ENCODE measurements at regions not wholly inside any gene's neighbourhood (a gene's known extent, or its start where the extent isn't known, plus 50 kb on each side); places are given as distances from the start of the nearest gene placed in this dataset.

- Histone ChIP-seq H4K20me1 (ENCODE audit: control insufficient read depth, insufficient read depth, insufficient read length) (no peaks in the 10 kb centered on the region), H3K4ac (ENCODE audit: low read depth, low read length) (no peak overlapping the region), H3K23ac (ENCODE audit: insufficient read length, low read depth, low read length) (no peak overlapping the region), H2BK12ac (ENCODE audit: insufficient read length, low read depth, low read length) (no peak overlapping the region), H3K27ac (ENCODE audit: insufficient read length, low read depth, low read length) (no peak overlapping the region), H3K9me3 (ENCODE audit: control insufficient read depth, low read depth, low read length) (no peaks in the 10 kb centered on the region), H3K14ac (ENCODE audit: insufficient read depth, low read length) (no peak overlapping the region), H2BK5ac (ENCODE audit: insufficient read length, low read length) (no peak overlapping the region), H3K79me2 (ENCODE audit: insufficient read depth, low read length) (no peaks in the 10 kb centered on the region), H3T11ph (ENCODE audit: low read length) (no peak overlapping the region), H4K91ac (ENCODE audit: insufficient read length, low read depth, low read length) (no peak overlapping the region), H2BK120ac (ENCODE audit: low read depth, low read length, poor library complexity, severe bottlenecking) (no peak overlapping the region), H3K56ac (ENCODE audit: insufficient read length, low read depth, low read length) (no peak overlapping the region), H3K27me3 (ENCODE audit: insufficient read depth, low read length) (no peaks in the 10 kb centered on the region), H2AFZ (ENCODE audit: low read length) (no peak overlapping the region), H3K23me2 (ENCODE audit: insufficient read length, low read depth, low read length, poor library complexity, severe bottlenecking) (no peaks in the 10 kb centered on the region), H3K4me1 (ENCODE audit: insufficient read depth, low read length) (0 out of 2 replicates have a peak, but pooled peaks cover 4% of the 10 kb centered on the region), H4K5ac (ENCODE audit: insufficient read length, low read depth, low read length) (no peak overlapping the region), H2AK5ac (ENCODE audit: insufficient read length, low read length) (no peak overlapping the region), H3K9ac (ENCODE audit: extremely low read depth, insufficient read length, low read length) (no peak overlapping the region), H3K4me2 (ENCODE audit: insufficient read depth, insufficient read length, low read length) (no peak overlapping the region), H2BK15ac (ENCODE audit: low read depth, low read length) (no peak overlapping the region), H3K18ac (ENCODE audit: insufficient read length, low read depth, low read length) (no peak overlapping the region), H4K8ac (replicated peaks; ENCODE audit: insufficient read length, low read depth, low read length) (no peak overlapping the region), H3K79me1 (ENCODE audit: insufficient read depth, low read depth, low read length, poor library complexity, severe bottlenecking) (no peaks in the 10 kb centered on the region), H2BK20ac (ENCODE audit: low read depth, low read length, poor library complexity, severe bottlenecking) (no peak overlapping the region)
- Mint-ChIP-seq H3K27ac (no peak overlapping the region), H3K9me3 (no peaks in the 10 kb centered on the region), H3K4me3 (no peak overlapping the region), H3K27me3 (ENCODE audit: low read depth) (peaks cover 15% of the 10 kb centered on the region), H3K36me3 (ENCODE audit: insufficient read depth in 1 of 3, low read depth in 3 of 3) (no peaks in the 10 kb centered on the region), H3K4me1 (peaks cover 11% of the 10 kb centered on the region in 2 experiments)
- no peak for DNase-seq
- TF ChIP-seq, protein P1, sequence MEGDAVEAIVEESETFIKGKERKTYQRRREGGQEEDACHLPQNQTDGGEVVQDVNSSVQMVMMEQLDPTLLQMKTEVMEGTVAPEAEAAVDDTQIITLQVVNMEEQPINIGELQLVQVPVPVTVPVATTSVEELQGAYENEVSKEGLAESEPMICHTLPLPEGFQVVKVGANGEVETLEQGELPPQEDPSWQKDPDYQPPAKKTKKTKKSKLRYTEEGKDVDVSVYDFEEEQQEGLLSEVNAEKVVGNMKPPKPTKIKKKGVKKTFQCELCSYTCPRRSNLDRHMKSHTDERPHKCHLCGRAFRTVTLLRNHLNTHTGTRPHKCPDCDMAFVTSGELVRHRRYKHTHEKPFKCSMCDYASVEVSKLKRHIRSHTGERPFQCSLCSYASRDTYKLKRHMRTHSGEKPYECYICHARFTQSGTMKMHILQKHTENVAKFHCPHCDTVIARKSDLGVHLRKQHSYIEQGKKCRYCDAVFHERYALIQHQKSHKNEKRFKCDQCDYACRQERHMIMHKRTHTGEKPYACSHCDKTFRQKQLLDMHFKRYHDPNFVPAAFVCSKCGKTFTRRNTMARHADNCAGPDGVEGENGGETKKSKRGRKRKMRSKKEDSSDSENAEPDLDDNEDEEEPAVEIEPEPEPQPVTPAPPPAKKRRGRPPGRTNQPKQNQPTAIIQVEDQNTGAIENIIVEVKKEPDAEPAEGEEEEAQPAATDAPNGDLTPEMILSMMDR (conservative IDR thresholded peaks at IDR 0.05) = no peak
Observed at GRCh38 chr5:73263001-73263710, 90.2 kb downstream of the TMEM174 start.

Measured in H9 (cell line).